Cerebellar nuclear complex (tissue), 1 donor: ENCODE measurements at regions not wholly inside any gene's neighbourhood (a gene's known extent, or its start where the extent isn't known, plus 50 kb on each side); places are given as distances from the start of the nearest gene placed in this dataset.
A peak's percentile ranks its signal among the peaks of the same experiment; 100 is the strongest.

Experiments
- DNase-seq, 2 experiments: peaks; one replicate each; lab custom pipeline; 2025; lab: John Stamatoyannopoulos, UW

- no peak for DNase-seq
Observed at GRCh38 chr5:125176005-125176390, 429.6 kb upstream of the ZNF608 start.

GRCh38 chr5:125177340-125177739, 430.9 kb upstream of the ZNF608 start:
- no peak for DNase-seq

GRCh38 chr5:125179612-125180011, 433.2 kb upstream of the ZNF608 start:
- peak; percentile 11 to 52 for DNase-seq

GRCh38 chr5:125180231-125180829, 433.9 kb upstream of the ZNF608 start:
- no peak for DNase-seq

- DNase-seq: no peak
Observed at GRCh38 chr5:125181159-125181558, 434.7 kb upstream of the ZNF608 start.

- DNase-seq: no peak
Observed at GRCh38 chr5:125181955-125182354, 435.5 kb upstream of the ZNF608 start.

GRCh38 chr5:125185740-125186139, 439.3 kb upstream of the ZNF608 start:
- DNase-seq: no peak

- no peak for DNase-seq
Observed at GRCh38 chr5:125186911-125187375, 440.5 kb upstream of the ZNF608 start.

- no peak for DNase-seq
Observed at GRCh38 chr5:125189531-125189941, 443.1 kb upstream of the ZNF608 start.

GRCh38 chr5:125190232-125191087, 444.0 kb upstream of the ZNF608 start:
- DNase-seq: no peak

- no peak for DNase-seq
Observed at GRCh38 chr5:125194883-125195282, 448.4 kb upstream of the ZNF608 start.

- DNase-seq: peak in 1 of 2 experiments; percentile 36
Observed at GRCh38 chr5:125196481-125197111, 450.2 kb upstream of the ZNF608 start.

GRCh38 chr5:125197321-125197720, 450.9 kb upstream of the ZNF608 start:
- DNase-seq: no peak

GRCh38 chr5:125198270-125198974, 452.0 kb upstream of the ZNF608 start:
- peak; percentile 18 to 77 for DNase-seq

- no peak for DNase-seq
Observed at GRCh38 chr5:125199373-125199772, 452.9 kb upstream of the ZNF608 start.

GRCh38 chr5:125199968-125200865, 453.8 kb upstream of the ZNF608 start:
- no peak for DNase-seq

GRCh38 chr5:125200866-125201373, 454.5 kb upstream of the ZNF608 start:
- DNase-seq: no peak

GRCh38 chr5:125201446-125202052, 455.1 kb upstream of the ZNF608 start:
- DNase-seq: no peak

- DNase-seq: no peak
Observed at GRCh38 chr5:125202353-125202752, 455.9 kb upstream of the ZNF608 start.

- DNase-seq: no peak
Observed at GRCh38 chr5:125202871-125203438, 456.5 kb upstream of the ZNF608 start.
